IMR-90 (cell line): ENCODE measurements at regions not wholly inside any gene's neighbourhood (a gene's known extent, or its start where the extent isn't known, plus 50 kb on each side); places are given as distances from the start of the nearest gene placed in this dataset.

ENCODE experiments used
- ATAC-seq: fragments of 200-7000 bp; cut with Tn5 transposase; 2 replicates; pipeline ENCODE4 v1.9.1; 2020; ENCODE audit warnings: low read depth, mild to moderate bottlenecking, moderate library complexity
- BruUV-seq: library from RNA; stranded (reverse); fragments of 400-500 nt; replicated peaks from 2 replicates; lab custom pipeline; 2021; lab: Mats Ljungman, UMichigan
- CTCF ChIA-PET: fragments of 300-600 bp; formaldehyde crosslinking; extraction: SDS; loops from one replicate; lab custom pipeline; 2021; ENCODE audit warnings: antibody characterized with exemption; lab: Yijun Ruan, JAX
- POLR2A ChIA-PET: fragments of 300-600 bp; sonication (Branson Sonifier 250); formaldehyde crosslinking; loops from one replicate; lab custom pipeline; 2022; ENCODE audit warnings: antibody characterized with exemption; ENCODE audit not compliant: unreplicated experiment; lab: Charles Lee
- DNase-seq: peaks from one replicate; pipeline ENCODE4 v3.0.0; 2013
- H2AFZ ChIP-seq: replicated peaks from 2 replicates; pipeline ENCODE3; 2013; ENCODE audit warnings: low read length, mild to moderate bottlenecking; ENCODE audit not compliant: poor library complexity
- H2AK5ac ChIP-seq: 2 replicates; pipeline ENCODE4 v1.6.1; 2013; ENCODE audit warnings: low read depth, low read length, inconsistent platforms
- H2AK9ac ChIP-seq: replicated peaks from 2 replicates; pipeline ENCODE3; 2013; ENCODE audit warnings: mild to moderate bottlenecking, low read depth, low read length, moderate library complexity; ENCODE audit not compliant: poor library complexity
- H2BK120ac ChIP-seq: 2 replicates; pipeline ENCODE4 v1.6.1; 2013; ENCODE audit warnings: low read depth, low read length, inconsistent platforms
- H2BK15ac ChIP-seq: 3 replicates; pipeline ENCODE4 v1.6.1; 2013; ENCODE audit warnings: low read depth, low read length, inconsistent platforms
- H2BK20ac ChIP-seq: 2 replicates; pipeline ENCODE4 v1.6.1; 2013; ENCODE audit warnings: low read depth, mild to moderate bottlenecking, inconsistent platforms, low read length, moderate library complexity
- H2BK5ac ChIP-seq: 2 replicates; pipeline ENCODE4 v1.6.1; 2013; ENCODE audit warnings: mild to moderate bottlenecking, low read depth, low read length, inconsistent platforms; ENCODE audit not compliant: poor library complexity, severe bottlenecking
- H3K14ac ChIP-seq: replicated peaks from 2 replicates; pipeline ENCODE4 v1.6.1; 2013; ENCODE audit warnings: low read depth, low read length, inconsistent platforms
- H3K18ac ChIP-seq: 2 replicates; pipeline ENCODE4 v1.6.1; 2013; ENCODE audit warnings: low read depth, low read length, control low read depth
- H3K23ac ChIP-seq: 2 replicates; pipeline ENCODE4 v1.6.1; 2013; ENCODE audit warnings: low read depth, low read length, inconsistent platforms
- H3K27ac ChIP-seq: 2 replicates; pipeline ENCODE4 v1.5.1; 2013; ENCODE audit warnings: mild to moderate bottlenecking, control low read depth, low read length; ENCODE audit not compliant: insufficient read depth
- H3K27me3 ChIP-seq: 2 replicates; pipeline ENCODE4 v1.6.1; 2013; ENCODE audit warnings: low read length; ENCODE audit not compliant: control insufficient read depth, insufficient read depth
- H3K36me3 ChIP-seq: 2 replicates; pipeline ENCODE4 v1.6.1; 2013; ENCODE audit warnings: low read length, mixed read lengths; ENCODE audit not compliant: control insufficient read depth, insufficient read depth
- H3K4ac ChIP-seq: 2 replicates; pipeline ENCODE4 v1.6.1; 2013; ENCODE audit warnings: low read depth, low read length, inconsistent platforms
- H3K4me1 ChIP-seq: 2 replicates; pipeline ENCODE4 v1.6.1; 2013; ENCODE audit warnings: low read length, mixed read lengths; ENCODE audit not compliant: control insufficient read depth, insufficient read depth
- H3K4me2 ChIP-seq: 2 replicates; pipeline ENCODE4 v1.6.1; 2013; ENCODE audit warnings: low read depth, mild to moderate bottlenecking, control low read depth, low read length, moderate library complexity
- H3K4me3 ChIP-seq: 2 replicates; pipeline ENCODE4 v1.5.1; 2013; ENCODE audit warnings: low read depth, mild to moderate bottlenecking, control low read depth, low read length, moderate library complexity; ENCODE audit not compliant: insufficient read depth
- H3K56ac ChIP-seq: 2 replicates; pipeline ENCODE4 v1.6.1; 2013; ENCODE audit warnings: low read length, inconsistent platforms; ENCODE audit not compliant: insufficient read depth; ENCODE audit errors: extremely low read depth
- H3K79me1 ChIP-seq, 2 experiments: 2 replicates each; pipeline ENCODE4 v1.6.1; 2013; ENCODE audit warnings: low read length in 2 of 2, inconsistent platforms in 1 of 2, low read depth in 1 of 2
- H3K9ac ChIP-seq: 2 replicates; pipeline ENCODE4 v1.6.1; 2013; ENCODE audit warnings: low read depth, low read length, control low read depth
- H3K9me1 ChIP-seq: 2 replicates; pipeline ENCODE4 v1.6.1; 2013; ENCODE audit warnings: low read length, inconsistent platforms; ENCODE audit not compliant: insufficient read depth
- H3K9me3 ChIP-seq: 2 replicates; pipeline ENCODE4 v1.6.1; 2013; ENCODE audit warnings: low read length; ENCODE audit not compliant: control insufficient read depth, insufficient read depth
- H4K20me1 ChIP-seq: 2 replicates; pipeline ENCODE4 v1.6.1; 2013; ENCODE audit warnings: low read length, inconsistent platforms; ENCODE audit not compliant: insufficient read depth
- H4K5ac ChIP-seq: 2 replicates; pipeline ENCODE4 v1.6.1; 2013; ENCODE audit warnings: mild to moderate bottlenecking, low read depth, low read length, control low read depth
- H4K8ac ChIP-seq, 2 experiments: 2 replicates each; pipeline ENCODE4 v1.6.1; 2013; ENCODE audit warnings: low read depth in 2 of 2, low read length in 2 of 2, control low read depth in 1 of 2, inconsistent platforms in 1 of 2
- H4K91ac ChIP-seq: 2 replicates; pipeline ENCODE4 v1.6.1; 2013; ENCODE audit warnings: low read depth, low read length, inconsistent platforms; ENCODE audit not compliant: insufficient read depth
- BHLHE40 ChIP-seq: fragments of 150-350 bp; IDR thresholded peaks from 2 replicates; pipeline ENCODE4 v1.6.1; 2016; ENCODE audit warnings: mild to moderate bottlenecking, low read depth, low read length
- CEBPB ChIP-seq: IDR thresholded peaks from 2 replicates; pipeline ENCODE4 v1.6.1; 2012; ENCODE audit warnings: low read depth, low read length, improper control_type of control experiment
- CHD1 ChIP-seq: IDR thresholded peaks from 2 replicates; pipeline ENCODE4 v1.6.1; 2012; ENCODE audit warnings: low read depth, low read length, improper control_type of control experiment
- ELK1 ChIP-seq: fragments of 150-350 bp; IDR thresholded peaks from 2 replicates; pipeline ENCODE4 v1.6.1; 2016; ENCODE audit warnings: low read depth, mild to moderate bottlenecking, low read length, moderate library complexity, borderline replicate concordance
- MAFK ChIP-seq: IDR thresholded peaks from 2 replicates; pipeline ENCODE4 v1.6.1; 2012; ENCODE audit warnings: low read depth, low read length, improper control_type of control experiment
- MXI1 ChIP-seq: IDR thresholded peaks from 2 replicates; pipeline ENCODE4 v1.6.1; 2012; ENCODE audit warnings: low read depth, mild to moderate bottlenecking, low read length, moderate library complexity, borderline replicate concordance
- NFE2L2 ChIP-seq: fragments of 150-350 bp; IDR thresholded peaks from 2 replicates; pipeline ENCODE4 v1.6.1; 2016; ENCODE audit warnings: low read depth, mild to moderate bottlenecking, low read length
- POLR2A ChIP-seq: IDR thresholded peaks from 2 replicates; pipeline ENCODE4 v1.6.1; 2012; ENCODE audit warnings: mild to moderate bottlenecking, low read depth, low read length
- RAD21 ChIP-seq: IDR thresholded peaks from 2 replicates; pipeline ENCODE4 v1.6.1; 2012; ENCODE audit warnings: low read length, improper control_type of control experiment
- RCOR1 ChIP-seq: IDR thresholded peaks from 2 replicates; pipeline ENCODE4 v1.6.1; 2012; ENCODE audit warnings: mild to moderate bottlenecking, low read length, improper control_type of control experiment; ENCODE audit not compliant: insufficient replicate concordance
- RFX5 ChIP-seq: IDR thresholded peaks from 2 replicates; pipeline ENCODE4 v1.8.0; 2012; ENCODE audit warnings: low read depth, mild to moderate bottlenecking, low read length, moderate library complexity
- SMC3 ChIP-seq: fragments of 150-350 bp; IDR thresholded peaks from 2 replicates; pipeline ENCODE4 v1.6.1; 2016; ENCODE audit warnings: low read depth, mild to moderate bottlenecking, antibody characterized with exemption, low read length, moderate library complexity
- WGBS, 2 experiments: methylation state at CpG; one replicate each; pipeline versions ENCODE4 v1.1.5 to v1.1.7; 2013; ENCODE audit warnings: missing lambda C conversion rate in 2 of 2; ENCODE audit not compliant: insufficient read length in 1 of 2; ENCODE audit errors: extremely low coverage in 2 of 2; 5-methylcytosine and 5-hydroxymethylcytosine counted together
- dilution Hi-C: fragments of 300-500 bp; cut with HindIII; formaldehyde crosslinking; loops from one replicate; pipeline ENCODE4 v1.14.3; 2018; ENCODE audit warnings: low sequenced_read_pairs; ENCODE audit not compliant: unreplicated experiment
- in situ Hi-C: fragments of 300-500 bp; cut with MboI; formaldehyde crosslinking; loops from 3 replicates; pipeline ENCODE4 v1.14.3; 2019; ENCODE audit warnings: low sequenced_read_pairs, inconsistent platforms, mixed read lengths
- intact Hi-C: fragments of 100-400 bp; cut with micrococcal nuclease; formaldehyde crosslinking; loops from 2 replicates; pipeline ENCODE4 v1.10.0; 2022
- TF ChIP-seq, protein P1 (sequence below): fragments of 150-350 bp; IDR thresholded peaks from 2 replicates; pipeline ENCODE4 v1.6.1; 2017; ENCODE audit warnings: mild to moderate bottlenecking, antibody characterized with exemption, low read length, low read depth
- TF ChIP-seq, protein P2 (sequence below): conservative IDR thresholded peaks from 2 replicates; pipeline ENCODE4 v1.5.1; 2012; ENCODE audit warnings: mild to moderate bottlenecking, low read depth, low read length, improper control_type of control experiment

GRCh38 chr4:86443495-86443894 lies 83.6 kb upstream of the MAPK10 start:
- in situ Hi-C loops: no loop called here
- no peak overlapping the region for H2BK20ac ChIP-seq
- peaks cover 2% of the 10 kb centered on the region; the same call in 1 of the 2 replicates for H3K4me1 ChIP-seq
- WGBS, 2 experiments: 84% methylated on average over 3 of the region's 8 CpGs; no CpG with 5 or more reads in 1 of the 2 experiments
- H3K27me3 ChIP-seq: no peaks in the 10 kb centered on the region
- no peaks in the 10 kb centered on the region for H3K9me3 ChIP-seq
- H3K23ac ChIP-seq: no peak overlapping the region
- H3K36me3 ChIP-seq: no peaks in the 10 kb centered on the region
- no peak overlapping the region for H4K5ac ChIP-seq
- no peak overlapping the region for H2AK5ac ChIP-seq
- H2BK120ac ChIP-seq: no peak overlapping the region
- no peak overlapping the region for H3K4me3 ChIP-seq
- POLR2A ChIA-PET: no interaction called here
- H2AFZ ChIP-seq: no peak overlapping the region
- no peak overlapping the region for H3K27ac ChIP-seq
- no peak overlapping the region for H3K9ac ChIP-seq
- H3K79me1 ChIP-seq: no peaks in the 10 kb centered on the region
- no peak overlapping the region for H2BK5ac ChIP-seq
- H4K8ac ChIP-seq: no peak overlapping the region
- no peak overlapping the region for H3K4me2 ChIP-seq
- DNase-seq: no peak
- H3K56ac ChIP-seq: no peak overlapping the region
- no peak overlapping the region for H2AK9ac ChIP-seq
- TF ChIP-seq ELK1 (no peak), MAFK (no peak), SMC3 (no peak), RAD21 (no peak), MXI1 (no peak), BHLHE40 (no peak), RCOR1 (no peak), NFE2L2 (no peak), CEBPB (no peak), POLR2A (no peak), RFX5 (no peak), CHD1 (no peak)
- TF ChIP-seq, protein P1, sequence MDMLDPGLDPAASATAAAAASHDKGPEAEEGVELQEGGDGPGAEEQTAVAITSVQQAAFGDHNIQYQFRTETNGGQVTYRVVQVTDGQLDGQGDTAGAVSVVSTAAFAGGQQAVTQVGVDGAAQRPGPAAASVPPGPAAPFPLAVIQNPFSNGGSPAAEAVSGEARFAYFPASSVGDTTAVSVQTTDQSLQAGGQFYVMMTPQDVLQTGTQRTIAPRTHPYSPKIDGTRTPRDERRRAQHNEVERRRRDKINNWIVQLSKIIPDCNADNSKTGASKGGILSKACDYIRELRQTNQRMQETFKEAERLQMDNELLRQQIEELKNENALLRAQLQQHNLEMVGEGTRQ: no peak
- TF ChIP-seq, protein P2, sequence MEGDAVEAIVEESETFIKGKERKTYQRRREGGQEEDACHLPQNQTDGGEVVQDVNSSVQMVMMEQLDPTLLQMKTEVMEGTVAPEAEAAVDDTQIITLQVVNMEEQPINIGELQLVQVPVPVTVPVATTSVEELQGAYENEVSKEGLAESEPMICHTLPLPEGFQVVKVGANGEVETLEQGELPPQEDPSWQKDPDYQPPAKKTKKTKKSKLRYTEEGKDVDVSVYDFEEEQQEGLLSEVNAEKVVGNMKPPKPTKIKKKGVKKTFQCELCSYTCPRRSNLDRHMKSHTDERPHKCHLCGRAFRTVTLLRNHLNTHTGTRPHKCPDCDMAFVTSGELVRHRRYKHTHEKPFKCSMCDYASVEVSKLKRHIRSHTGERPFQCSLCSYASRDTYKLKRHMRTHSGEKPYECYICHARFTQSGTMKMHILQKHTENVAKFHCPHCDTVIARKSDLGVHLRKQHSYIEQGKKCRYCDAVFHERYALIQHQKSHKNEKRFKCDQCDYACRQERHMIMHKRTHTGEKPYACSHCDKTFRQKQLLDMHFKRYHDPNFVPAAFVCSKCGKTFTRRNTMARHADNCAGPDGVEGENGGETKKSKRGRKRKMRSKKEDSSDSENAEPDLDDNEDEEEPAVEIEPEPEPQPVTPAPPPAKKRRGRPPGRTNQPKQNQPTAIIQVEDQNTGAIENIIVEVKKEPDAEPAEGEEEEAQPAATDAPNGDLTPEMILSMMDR: no peak
- H3K4ac ChIP-seq: no peak overlapping the region
- intact Hi-C loops: no loop called here
- H3K18ac ChIP-seq: no peak overlapping the region
- H3K9me1 ChIP-seq: no peaks in the 10 kb centered on the region
- H4K20me1 ChIP-seq: no peaks in the 10 kb centered on the region
- H2BK15ac ChIP-seq: no peak overlapping the region
- no peak overlapping the region for H3K14ac ChIP-seq
- no peak overlapping the region for H4K91ac ChIP-seq
- no TSS peak for BruUV-seq
- dilution Hi-C loops: no loop called here
- CTCF ChIA-PET: interaction anchor here (0.6 kb wide), 1 partner anchor 59 kb away, joined by 3 read pairs; no protein-coding TSS in a partner anchor
- ATAC-seq: no peak
